ENCODE measurements at regions not wholly inside any gene's neighbourhood (a gene's known extent, or its start where the extent isn't known, plus 50 kb on each side); places are given as distances from the start of the nearest gene placed in this dataset.

- H3K36me3 Mint-ChIP-seq (ENCODE audit: low read depth), result no peaks in the 10 kb centered on the region
- H3K4me3 Mint-ChIP-seq, result no peak overlapping the region
- ChIA-PET POLR2A (no interaction called here), CTCF (no interaction called here)
- TF ChIP-seq, protein P1, sequence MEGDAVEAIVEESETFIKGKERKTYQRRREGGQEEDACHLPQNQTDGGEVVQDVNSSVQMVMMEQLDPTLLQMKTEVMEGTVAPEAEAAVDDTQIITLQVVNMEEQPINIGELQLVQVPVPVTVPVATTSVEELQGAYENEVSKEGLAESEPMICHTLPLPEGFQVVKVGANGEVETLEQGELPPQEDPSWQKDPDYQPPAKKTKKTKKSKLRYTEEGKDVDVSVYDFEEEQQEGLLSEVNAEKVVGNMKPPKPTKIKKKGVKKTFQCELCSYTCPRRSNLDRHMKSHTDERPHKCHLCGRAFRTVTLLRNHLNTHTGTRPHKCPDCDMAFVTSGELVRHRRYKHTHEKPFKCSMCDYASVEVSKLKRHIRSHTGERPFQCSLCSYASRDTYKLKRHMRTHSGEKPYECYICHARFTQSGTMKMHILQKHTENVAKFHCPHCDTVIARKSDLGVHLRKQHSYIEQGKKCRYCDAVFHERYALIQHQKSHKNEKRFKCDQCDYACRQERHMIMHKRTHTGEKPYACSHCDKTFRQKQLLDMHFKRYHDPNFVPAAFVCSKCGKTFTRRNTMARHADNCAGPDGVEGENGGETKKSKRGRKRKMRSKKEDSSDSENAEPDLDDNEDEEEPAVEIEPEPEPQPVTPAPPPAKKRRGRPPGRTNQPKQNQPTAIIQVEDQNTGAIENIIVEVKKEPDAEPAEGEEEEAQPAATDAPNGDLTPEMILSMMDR (IDR thresholded peaks at IDR 0.05), result no peak
- no peak overlapping the region for H3K27ac Mint-ChIP-seq
- intact Hi-C loops (cut with micrococcal nuclease), result no loop called here
- no peaks in the 10 kb centered on the region for H3K4me1 Mint-ChIP-seq
- DNase-seq, result no peak
- H3K9me3 Mint-ChIP-seq, result no peaks in the 10 kb centered on the region
- no peak for ATAC-seq (ENCODE audit: low read depth)
- H3K27me3 Mint-ChIP-seq, result no peaks in the 10 kb centered on the region
Measured at GRCh38 chr2:34012715-34013302, 413.7 kb upstream of the FAM98A start.

GRCh38 chr2:34011684-34012083 is 412.6 kb upstream of the FAM98A start:
- Mint-ChIP-seq H3K4me1 (no peaks in the 10 kb centered on the region), H3K27me3 (no peaks in the 10 kb centered on the region), H3K27ac (no peak overlapping the region), H3K4me3 (no peak overlapping the region), H3K36me3 (ENCODE audit: low read depth) (no peaks in the 10 kb centered on the region), H3K9me3 (no peaks in the 10 kb centered on the region)
- ChIA-PET POLR2A (no interaction called here), CTCF (no interaction called here)
- ATAC-seq (ENCODE audit: low read depth) (no peak), DNase-seq (no peak)
- intact Hi-C loops (cut with micrococcal nuclease), result no loop called here
- TF ChIP-seq, protein P1 (IDR thresholded peaks at IDR 0.05), result no peak

DNA sequence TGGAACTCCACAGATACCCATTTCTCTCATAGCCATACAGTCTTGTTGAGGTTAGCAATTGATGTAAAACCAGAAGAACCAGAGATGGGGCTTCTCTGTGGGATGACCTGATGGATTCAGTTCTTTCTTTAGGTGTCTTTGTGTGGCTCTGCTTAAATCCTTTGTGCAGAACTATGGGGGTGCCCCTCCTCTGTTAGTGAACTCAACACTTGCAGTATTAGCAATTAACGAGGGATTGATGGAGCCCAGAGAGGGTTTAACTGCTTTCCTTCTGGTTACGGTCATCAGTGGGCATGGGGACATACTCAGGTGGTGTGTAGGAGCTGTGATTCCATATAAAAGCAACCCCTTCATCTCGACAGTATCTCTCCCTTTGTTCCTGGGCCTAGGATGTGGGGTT is 406.8 kb upstream of the FAM98A start:
- intact Hi-C loops (cut with micrococcal nuclease), result no loop called here
- no peaks in the 10 kb centered on the region for H3K4me1 Mint-ChIP-seq
- no peaks in the 10 kb centered on the region for H3K36me3 Mint-ChIP-seq (ENCODE audit: low read depth)
- DNase-seq (no peak), ATAC-seq (ENCODE audit: low read depth) (no peak)
- H3K9me3 Mint-ChIP-seq, result no peaks in the 10 kb centered on the region
- no peaks in the 10 kb centered on the region for H3K27me3 Mint-ChIP-seq
- H3K4me3 Mint-ChIP-seq, result no peak overlapping the region
- POLR2A ChIA-PET, result no interaction called here
- TF ChIP-seq, protein P1 (IDR thresholded peaks at IDR 0.05), result no peak
- CTCF ChIA-PET, result no interaction called here
- H3K27ac Mint-ChIP-seq, result no peak overlapping the region

DNA sequence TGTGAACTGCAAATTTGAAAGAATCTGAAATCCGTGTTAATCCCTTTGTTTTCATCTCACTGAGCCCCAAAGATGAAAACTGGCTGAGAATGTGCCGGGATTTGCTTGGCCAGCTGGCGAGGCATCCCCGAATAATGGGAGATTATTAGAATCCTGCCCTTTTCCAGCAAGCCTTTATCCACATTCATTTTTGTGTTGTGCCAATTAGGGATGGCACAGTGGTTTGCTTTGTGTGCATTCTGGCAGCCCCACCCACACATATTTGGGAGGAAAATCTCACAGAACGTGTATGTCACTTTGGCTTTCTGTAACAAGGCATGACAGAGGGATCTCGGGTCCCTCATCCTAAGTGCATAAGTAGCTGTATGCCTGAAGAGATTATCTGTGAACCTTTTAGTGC is 405.8 kb upstream of the FAM98A start:
- no peak overlapping the region for H3K4me3 Mint-ChIP-seq
- no peak overlapping the region for H3K27ac Mint-ChIP-seq
- intact Hi-C loops (cut with micrococcal nuclease), result no loop called here
- DNase-seq (no peak), ATAC-seq (ENCODE audit: low read depth) (no peak)
- ChIA-PET POLR2A (no interaction called here), CTCF (no interaction called here)
- no peaks in the 10 kb centered on the region for H3K4me1 Mint-ChIP-seq
- no peaks in the 10 kb centered on the region for H3K36me3 Mint-ChIP-seq (ENCODE audit: low read depth)
- no peaks in the 10 kb centered on the region for H3K27me3 Mint-ChIP-seq
- no peaks in the 10 kb centered on the region for H3K9me3 Mint-ChIP-seq
- TF ChIP-seq, protein P1 (IDR thresholded peaks at IDR 0.05), result no peak

DNA sequence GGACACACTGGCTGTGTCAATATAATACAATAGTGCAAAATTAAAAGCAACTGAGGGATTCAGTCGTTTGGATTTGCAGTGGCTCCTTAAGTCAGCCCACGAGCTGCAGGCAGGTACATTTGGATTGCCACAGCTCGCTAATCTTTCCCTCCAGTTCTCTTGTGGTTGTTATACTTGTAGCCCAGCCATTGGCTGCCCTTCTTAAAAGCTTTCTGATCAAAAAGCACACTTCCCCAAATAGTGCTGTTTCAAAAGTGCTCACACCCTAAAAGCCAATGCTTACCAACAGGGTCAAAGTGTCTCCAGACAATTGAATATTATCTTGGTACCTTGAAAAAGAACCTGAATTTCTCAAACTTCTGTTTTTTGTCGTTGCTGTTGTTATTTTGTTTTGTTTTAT is 404.7 kb upstream of the FAM98A start:
- H3K36me3 Mint-ChIP-seq (ENCODE audit: low read depth), result no peaks in the 10 kb centered on the region
- POLR2A ChIA-PET, result no interaction called here

More for the DNA sequence above, 404.7 kb upstream of the FAM98A start:
- DNase-seq (no peak), ATAC-seq (ENCODE audit: low read depth) (no peak)
- CTCF ChIA-PET, result no interaction called here
- H3K4me1 Mint-ChIP-seq, result no peaks in the 10 kb centered on the region
- no peak overlapping the region for H3K4me3 Mint-ChIP-seq
- TF ChIP-seq, protein P1 (IDR thresholded peaks at IDR 0.05), result no peak
- H3K27ac Mint-ChIP-seq, result no peak overlapping the region
- H3K27me3 Mint-ChIP-seq, result no peaks in the 10 kb centered on the region
- H3K9me3 Mint-ChIP-seq, result no peaks in the 10 kb centered on the region
- intact Hi-C loops (cut with micrococcal nuclease), result no loop called here

All from activated B cell treated with CpG ODN at 0.5 μM for 24 hours (primary cell).